ENCODE measurements at regions not wholly inside any gene's neighbourhood (a gene's known extent, or its start where the extent isn't known, plus 50 kb on each side); places are given as distances from the start of the nearest gene placed in this dataset.

GRCh38 chr1:229059671-229060539 lies 211.0 kb upstream of the RAB4A start:
- Histone ChIP-seq H3K4me3 (no peak overlapping the region), H3K36me3 (ENCODE audit: low read depth) (no peaks in the 10 kb centered on the region), H3K9me3 (no peaks in the 10 kb centered on the region), H3K4me1 (ENCODE audit: low read depth) (peaks cover 5% of the 10 kb centered on the region)
- no peak for TF ChIP-seq CTCF (IDR thresholded peaks at IDR 0.05)
- DNase-seq: no peak
- peak; percentile 14 for ATAC-seq
- intact Hi-C loops (cut with DNase I, micrococcal nuclease): no loop called here

- no peak for ATAC-seq
- Histone ChIP-seq H3K9me3 (no peaks in the 10 kb centered on the region), H3K4me3 (no peak overlapping the region), H3K36me3 (ENCODE audit: low read depth) (no peaks in the 10 kb centered on the region), H3K4me1 (ENCODE audit: low read depth) (peaks cover 5% of the 10 kb centered on the region)
- intact Hi-C loops (cut with DNase I, micrococcal nuclease): no loop called here
- no peak for TF ChIP-seq CTCF (IDR thresholded peaks at IDR 0.05)
- no peak for DNase-seq
Measured at GRCh38 chr1:229062135-229062534, 208.8 kb upstream of the RAB4A start.

GRCh38 chr1:229063154-229063773 lies 207.6 kb upstream of the RAB4A start:
- ATAC-seq (no peak), DNase-seq (no peak)
- intact Hi-C loops (cut with DNase I, micrococcal nuclease): no loop called here
- Histone ChIP-seq H3K4me1 (ENCODE audit: low read depth) (peaks cover 5% of the 10 kb centered on the region), H3K9me3 (no peaks in the 10 kb centered on the region), H3K36me3 (ENCODE audit: low read depth) (no peaks in the 10 kb centered on the region), H3K4me3 (no peak overlapping the region)
- TF ChIP-seq CTCF (IDR thresholded peaks at IDR 0.05): no peak

GRCh38 chr1:229064320-229065168 lies 206.4 kb upstream of the RAB4A start:
- Histone ChIP-seq H3K36me3 (ENCODE audit: low read depth) (no peaks in the 10 kb centered on the region), H3K4me3 (no peak overlapping the region), H3K4me1 (ENCODE audit: low read depth) (peaks cover 5% of the 10 kb centered on the region), H3K9me3 (no peaks in the 10 kb centered on the region)
- intact Hi-C loops (cut with DNase I, micrococcal nuclease): no loop called here
- TF ChIP-seq CTCF (IDR thresholded peaks at IDR 0.05): no peak
- DNase-seq (peak in 1 of 3 donors; percentile 40), ATAC-seq (peak; percentile 72)

- Histone ChIP-seq H3K4me1 (ENCODE audit: low read depth) (peaks cover 5% of the 10 kb centered on the region), H3K4me3 (no peak overlapping the region), H3K36me3 (ENCODE audit: low read depth) (no peaks in the 10 kb centered on the region), H3K9me3 (no peaks in the 10 kb centered on the region)
- no peak for ATAC-seq
- intact Hi-C loops (cut with DNase I, micrococcal nuclease): no loop called here
- no peak for DNase-seq
- TF ChIP-seq CTCF (IDR thresholded peaks at IDR 0.05): no peak
Measured at GRCh38 chr1:229065613-229066012, 205.3 kb upstream of the RAB4A start.

Measured in mucosa of descending colon (tissue), 3 donors.